MM.1S (cell line): ENCODE measurements at regions not wholly inside any gene's neighbourhood (a gene's known extent, or its start where the extent isn't known, plus 50 kb on each side); places are given as distances from the start of the nearest gene placed in this dataset.

Source experiments
- CTCF ChIP-seq: fragments of 300-600 bp; sonication (generic); IDR thresholded peaks from 2 replicates; pipeline ENCODE4 v1.5.1; 2016; ENCODE audit warnings: antibody characterized with exemption, low read length, mixed read lengths
- EZH2 ChIP-seq: fragments of 300-600 bp; sonication (generic); optimal IDR thresholded peaks from 2 replicates; pipeline ENCODE3; 2017; ENCODE audit warnings: low read depth, mild to moderate bottlenecking, antibody characterized with exemption, low read length, mixed read lengths

GRCh38 chr11:82089426-82089825 lies 644.2 kb downstream of the FAM181B start:
- TF ChIP-seq CTCF (no peak), EZH2 (no peak)
